RPMI7951 (cell line): ENCODE measurements at regions not wholly inside any gene's neighbourhood (a gene's known extent, or its start where the extent isn't known, plus 50 kb on each side); places are given as distances from the start of the nearest gene placed in this dataset.

Experiments used
- DNase-seq: peaks from one replicate; pipeline ENCODE4 v3.0.0-alpha.2; 2012; ENCODE audit warnings: low read depth

DNA sequence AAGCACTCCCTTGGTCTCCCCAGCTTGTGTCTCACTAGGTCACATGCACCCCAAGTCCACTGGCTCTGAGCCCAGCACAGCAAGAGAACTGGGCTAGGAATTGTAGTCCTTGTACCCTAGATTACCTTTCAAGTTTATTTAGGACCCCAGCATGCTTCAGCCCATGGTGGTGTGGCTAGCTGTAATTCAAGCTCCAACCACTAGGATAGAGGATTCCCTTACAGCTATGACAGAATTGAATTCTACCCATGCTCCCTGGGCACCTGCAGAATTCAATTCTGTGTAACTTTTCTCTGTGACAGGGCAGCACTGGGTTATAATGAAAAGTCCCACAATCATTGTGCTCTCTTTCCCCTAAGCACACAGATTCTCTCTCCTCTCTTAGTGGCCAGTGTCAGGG, 253.8 kb upstream of the DMD start:
- no peak for DNase-seq

DNA sequence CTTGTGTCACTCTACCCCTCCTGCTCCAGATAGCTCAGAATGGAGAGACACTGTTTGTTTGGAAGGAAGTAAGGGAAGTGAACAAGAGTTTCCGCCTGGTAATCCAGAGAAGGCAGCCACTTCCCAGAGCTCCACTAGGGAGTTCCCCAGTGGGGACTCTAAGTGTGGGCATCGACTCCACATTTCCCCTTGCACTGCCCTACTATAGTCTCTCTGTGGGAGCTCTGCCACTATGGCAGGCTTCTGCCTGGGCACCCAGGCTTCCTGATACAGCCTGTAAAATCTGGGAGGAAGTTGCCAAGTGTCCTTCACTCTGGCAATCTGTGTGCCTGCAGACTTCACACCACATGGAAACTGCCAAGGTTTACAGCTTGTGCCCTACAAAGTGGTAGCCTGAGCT, 245.8 kb upstream of the DMD start:
- DNase-seq = no peak

DNA sequence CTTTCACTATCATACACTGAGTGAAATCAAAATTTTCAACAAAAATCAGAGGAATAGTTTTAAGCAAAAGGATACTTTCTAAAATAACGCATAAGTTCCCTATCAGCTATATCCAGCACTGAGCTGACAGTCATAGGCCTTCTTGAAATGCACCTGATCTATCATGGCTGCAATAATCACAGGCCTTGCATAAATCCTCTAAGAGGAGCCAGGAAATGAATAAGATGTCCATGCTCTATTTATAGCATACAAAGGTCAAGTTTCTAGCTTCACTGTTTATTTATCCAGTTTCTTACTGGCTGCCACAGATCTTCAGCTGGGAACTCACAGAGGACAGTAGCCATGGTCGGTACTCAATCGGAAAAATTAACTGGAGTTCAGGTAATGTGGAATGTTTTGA, 235.9 kb upstream of the DMD start:
- DNase-seq = no peak

DNA sequence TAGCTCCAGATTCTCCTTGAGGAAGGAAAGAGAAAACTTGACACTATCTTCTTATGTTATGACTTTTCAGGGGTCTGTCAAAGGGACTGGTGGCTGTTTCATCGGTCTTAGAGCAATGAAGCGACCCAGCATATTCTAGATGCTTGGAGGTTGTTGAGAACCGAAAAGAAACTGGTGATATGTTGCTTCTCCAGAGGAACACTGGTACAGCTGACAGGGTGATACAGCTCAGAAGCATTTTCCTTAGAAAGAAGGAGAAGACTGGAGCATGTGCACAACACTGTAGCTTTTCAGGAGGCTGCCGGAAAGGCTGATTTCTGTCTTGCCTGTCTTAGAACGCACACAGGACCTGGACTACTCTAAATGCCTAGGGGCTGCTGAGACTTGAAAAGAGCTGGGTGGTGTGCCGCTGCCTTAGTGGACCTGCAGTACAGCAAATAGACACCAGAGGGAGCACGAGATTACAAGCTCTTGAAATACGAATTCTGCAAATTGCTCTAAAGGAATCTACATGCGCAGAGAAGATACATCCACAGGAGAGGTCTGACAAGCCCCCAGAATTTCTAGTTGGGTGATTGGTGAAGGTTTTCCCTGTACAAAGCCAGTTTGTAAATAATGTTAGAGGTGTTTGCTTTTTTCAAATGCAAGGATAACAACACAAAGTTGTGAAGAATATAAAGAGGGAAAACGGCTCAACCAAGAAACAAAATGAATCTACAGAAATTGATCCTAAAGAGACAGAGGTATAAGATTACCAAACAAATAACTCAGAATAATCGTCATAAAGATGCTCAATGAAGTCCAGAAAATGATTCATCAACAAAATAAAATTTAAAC, 223.1 kb upstream of the DMD start:
- peak; percentile 13 for DNase-seq

DNA sequence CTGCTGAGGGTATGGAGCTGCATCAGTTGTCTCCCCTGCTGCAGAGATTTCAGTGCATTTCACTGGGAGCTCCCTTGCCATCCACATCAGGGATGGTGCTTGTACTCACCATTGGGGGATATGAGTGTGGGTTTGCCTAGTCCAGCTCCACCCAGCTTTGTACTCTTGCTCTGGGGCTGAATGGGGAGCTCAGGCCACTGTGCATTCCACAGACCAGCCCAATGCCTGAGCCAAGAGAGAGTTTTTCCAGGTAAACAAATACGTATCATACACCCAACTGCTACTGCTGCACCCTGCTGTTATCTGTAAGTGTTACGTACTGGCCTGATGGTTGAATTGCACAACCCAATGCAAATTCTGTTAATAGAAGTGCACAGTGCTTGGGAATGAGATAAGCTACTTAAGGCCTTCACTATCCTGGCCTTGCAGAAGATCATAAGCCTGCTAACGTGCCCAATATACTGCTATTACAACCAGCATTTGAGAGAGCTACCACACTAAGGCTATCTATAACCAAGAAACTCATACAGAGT, 205.0 kb upstream of the DMD start:
- no peak for DNase-seq

DNA sequence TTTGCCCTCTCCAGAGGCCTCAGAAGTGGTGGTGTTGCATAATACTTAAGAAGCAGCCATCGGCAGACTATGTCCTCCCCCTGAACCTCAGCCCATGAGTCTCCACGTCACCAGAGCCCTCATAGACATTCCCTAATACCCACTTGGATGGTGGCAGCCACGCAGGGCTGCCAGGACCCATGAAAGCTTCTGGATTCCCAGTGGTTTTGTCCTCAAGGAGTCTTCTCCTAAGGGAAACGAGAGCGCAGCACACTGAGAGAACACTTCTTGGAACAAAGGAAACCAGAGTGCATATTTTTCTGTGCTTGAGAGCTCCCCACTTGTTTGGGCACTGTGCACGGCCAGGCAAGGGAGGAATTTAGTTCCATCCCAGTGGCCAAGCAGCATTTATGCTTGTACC, 204.1 kb upstream of the DMD start:
- no peak for DNase-seq

DNA sequence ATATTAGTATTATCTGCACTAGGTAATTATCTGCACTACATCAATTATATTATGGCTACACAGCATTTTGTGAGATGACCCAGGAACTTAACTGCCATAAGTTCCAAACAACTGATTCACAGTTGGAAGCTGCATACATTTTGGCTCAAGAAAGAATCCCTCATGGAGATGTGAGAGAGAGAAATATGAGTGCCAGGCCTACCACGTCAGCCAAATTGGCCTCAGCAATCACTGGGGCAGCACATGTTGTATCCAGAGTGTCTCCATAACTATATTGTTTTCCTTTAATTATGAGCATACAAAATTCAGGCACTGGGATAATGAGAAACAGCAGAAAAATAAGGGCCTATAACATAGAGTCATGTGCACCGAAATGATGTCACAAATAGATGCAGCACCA, 174.2 kb upstream of the DMD start:
- DNase-seq = no peak

DNA sequence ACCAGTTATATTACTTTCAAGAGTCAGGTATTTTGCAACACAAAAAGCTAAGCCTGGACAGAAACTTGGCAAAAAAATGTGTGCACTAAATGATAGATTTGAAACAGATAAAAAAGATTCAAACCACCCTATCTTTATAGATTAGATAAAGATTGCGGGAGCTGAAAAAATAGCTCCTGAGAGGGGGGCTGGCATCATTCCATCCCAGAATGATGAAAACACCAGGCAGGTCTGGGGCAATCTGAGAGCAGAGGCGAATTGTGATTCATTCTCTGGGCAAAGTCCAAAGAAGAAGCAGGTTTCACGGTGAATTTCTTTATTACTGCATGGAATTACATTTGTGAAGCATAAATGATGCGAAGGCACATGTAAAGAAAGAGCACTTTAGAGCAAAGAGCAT, 168.5 kb upstream of the DMD start:
- DNase-seq = no peak

DNA sequence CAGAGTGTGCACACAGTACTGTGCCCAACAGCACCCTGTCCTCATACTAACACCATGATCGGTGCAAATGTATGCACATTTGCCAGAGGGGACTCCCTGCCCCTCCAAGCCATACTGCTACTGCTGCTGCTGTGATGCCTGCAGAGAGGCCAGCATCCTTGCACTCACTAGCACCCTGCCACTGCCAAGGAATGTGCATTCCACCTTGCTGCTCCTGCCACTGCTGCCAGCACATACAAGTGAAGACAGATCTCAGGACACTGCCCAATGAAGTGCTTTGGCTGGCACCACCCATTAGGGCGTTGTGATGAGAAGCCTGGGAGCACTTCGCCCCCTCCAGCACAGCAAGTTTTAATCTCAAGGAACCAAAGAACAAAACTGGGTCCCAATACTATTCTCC, 146.3 kb upstream of the DMD start:
- DNase-seq = no peak

DNA sequence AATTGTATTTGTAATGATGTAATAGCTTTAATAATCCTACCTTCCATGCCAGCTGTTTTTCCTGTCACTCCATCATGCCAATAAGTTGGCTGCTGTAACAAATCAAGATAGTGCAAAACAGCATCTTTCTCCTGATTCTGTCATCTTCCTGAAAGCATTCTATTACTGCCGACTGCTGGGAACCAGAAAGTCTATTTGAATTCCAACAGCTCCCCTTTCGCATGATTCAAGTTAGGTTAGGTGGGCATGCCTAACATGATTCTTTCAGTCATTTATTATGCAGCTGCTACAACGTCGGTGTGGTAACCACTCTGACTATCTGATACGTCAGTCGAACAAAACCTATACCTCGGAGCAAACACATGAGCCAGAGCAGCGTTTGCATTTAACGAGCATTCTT, 127.9 kb upstream of the DMD start:
- no peak for DNase-seq

DNA sequence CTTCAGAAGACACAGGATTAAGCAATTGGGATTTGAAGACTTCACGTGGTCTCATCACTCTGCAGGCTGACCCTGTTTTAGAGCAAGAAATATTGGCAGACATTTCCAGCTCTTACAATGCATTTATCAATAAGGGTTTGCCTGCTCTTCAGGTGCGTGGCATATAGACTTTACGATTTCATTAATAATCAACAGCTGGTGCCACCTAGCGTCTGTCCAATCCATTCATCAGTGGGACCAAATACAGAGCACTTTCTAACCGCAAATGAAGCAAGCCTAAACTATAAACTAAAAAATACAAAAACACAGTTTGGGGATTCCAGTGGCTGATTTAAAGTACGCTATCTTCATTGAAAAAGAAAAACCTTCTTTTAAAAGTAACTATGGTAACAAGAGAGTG, 125.4 kb upstream of the DMD start:
- DNase-seq = no peak

DNA sequence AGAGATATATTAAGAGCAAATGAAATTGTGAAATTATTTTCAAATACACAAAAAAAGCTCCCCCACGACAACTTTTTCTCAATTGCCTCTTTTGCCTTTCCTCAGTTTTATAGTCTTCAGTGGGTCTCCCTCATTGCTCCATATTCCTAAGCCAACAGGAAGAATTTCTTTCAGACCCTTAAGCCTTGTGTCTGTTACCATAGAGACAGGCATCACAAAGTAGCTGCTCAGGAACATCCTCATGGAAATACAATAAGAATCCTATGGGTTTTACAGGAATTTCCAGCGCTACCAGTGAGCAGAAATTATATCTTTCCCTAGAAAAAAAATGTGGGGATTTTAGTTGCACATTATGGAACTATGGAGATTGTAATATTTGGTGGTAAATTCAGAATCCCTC, 121.9 kb upstream of the DMD start:
- DNase-seq = no peak

DNA sequence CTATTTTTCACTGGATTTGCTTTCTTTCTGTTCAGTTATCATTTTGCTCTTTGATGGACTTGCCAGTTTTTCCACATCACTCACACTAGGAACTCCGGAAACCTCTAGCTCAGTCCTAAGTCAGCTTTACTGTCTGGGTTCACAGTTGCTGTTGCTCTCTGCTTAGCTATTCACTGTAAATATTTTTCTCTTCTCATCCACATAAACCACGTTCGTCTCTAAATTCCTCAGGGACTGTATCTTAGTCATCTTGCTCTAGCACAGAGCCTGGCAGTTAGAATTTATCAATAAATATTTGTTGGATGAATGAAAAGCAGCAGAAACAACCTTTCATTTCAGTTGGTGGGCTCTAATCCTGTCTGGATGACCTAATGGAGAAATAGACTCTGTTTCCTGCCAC, 119.4 kb upstream of the DMD start:
- no peak for DNase-seq

DNA sequence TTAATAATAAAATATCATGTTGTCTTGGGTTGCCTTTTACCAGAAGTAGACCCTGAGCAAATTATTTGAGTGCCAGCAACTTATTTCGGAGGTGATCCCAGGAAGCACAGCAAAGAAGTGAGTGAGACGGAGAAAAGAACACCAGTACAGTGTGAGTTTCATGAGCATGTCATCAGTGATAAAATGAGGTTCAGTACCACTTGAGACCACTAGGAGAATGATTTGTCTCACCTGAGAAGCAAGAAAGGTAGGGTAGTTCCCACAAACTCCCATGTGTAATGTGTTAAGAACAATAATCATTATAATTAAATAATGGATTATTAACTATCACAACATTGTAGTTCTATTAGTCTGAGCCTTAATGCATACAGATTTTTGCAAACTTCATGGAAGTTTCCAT, 112.8 kb upstream of the DMD start:
- no peak for DNase-seq

DNA sequence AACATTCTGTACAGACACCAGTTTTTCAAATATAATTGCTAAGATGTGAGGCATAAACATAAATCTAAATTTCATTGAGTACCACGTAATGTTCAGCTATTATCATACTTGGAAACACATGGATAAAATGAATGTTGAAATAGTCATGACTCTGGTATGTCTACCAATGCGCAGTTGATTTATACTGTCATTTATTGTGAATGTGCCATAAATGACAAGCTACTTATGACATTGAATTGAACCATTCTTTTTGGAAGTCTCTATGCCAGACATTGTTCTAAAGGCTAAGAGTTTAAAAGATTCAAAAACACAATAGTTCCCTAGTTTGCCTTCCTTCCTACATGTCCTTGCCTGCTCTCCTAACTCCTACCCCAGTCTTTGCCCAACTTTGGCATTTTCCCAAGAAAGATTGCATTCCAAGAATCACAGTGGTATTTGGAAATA, 96.6 kb upstream of the DMD start:
- peak; percentile 0 for DNase-seq

DNA sequence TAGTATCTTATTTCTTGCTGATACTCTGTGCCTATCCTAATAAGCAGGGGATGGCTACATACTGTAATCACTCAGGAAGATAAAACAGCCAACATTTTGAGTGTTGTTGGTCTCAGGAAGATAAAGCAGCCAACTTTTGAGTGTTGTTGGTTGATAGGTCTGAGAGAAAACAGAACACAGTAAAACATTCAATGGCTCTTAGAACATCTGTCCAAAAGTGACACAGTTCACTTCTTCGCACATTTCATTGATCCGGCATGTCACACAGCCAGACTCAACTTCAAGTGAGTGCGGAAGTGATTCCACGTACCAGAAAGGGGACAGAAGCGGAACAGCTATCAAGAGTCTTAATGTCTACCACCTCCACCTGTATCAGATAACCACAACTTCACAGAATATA, 87.3 kb upstream of the DMD start:
- no peak for DNase-seq

DNA sequence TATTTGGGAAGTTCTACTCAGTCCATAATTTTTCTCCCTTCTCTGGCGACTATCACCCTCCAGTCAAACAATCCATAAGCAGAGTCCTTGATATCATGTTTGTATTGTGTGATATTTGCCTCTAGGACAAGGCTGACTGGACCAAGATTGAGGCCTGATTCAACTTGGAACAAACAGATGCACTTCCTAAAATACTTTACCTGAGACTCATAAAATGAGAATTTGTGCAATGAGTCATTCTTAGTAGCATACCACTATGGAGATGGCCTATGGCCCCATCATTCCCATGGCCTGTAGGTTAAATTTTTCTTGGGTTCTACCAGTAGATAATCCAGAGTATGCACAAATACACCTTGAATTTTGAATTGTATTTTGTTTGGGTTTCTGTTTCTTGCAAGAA, 74.2 kb upstream of the DMD start:
- DNase-seq = no peak

DNA sequence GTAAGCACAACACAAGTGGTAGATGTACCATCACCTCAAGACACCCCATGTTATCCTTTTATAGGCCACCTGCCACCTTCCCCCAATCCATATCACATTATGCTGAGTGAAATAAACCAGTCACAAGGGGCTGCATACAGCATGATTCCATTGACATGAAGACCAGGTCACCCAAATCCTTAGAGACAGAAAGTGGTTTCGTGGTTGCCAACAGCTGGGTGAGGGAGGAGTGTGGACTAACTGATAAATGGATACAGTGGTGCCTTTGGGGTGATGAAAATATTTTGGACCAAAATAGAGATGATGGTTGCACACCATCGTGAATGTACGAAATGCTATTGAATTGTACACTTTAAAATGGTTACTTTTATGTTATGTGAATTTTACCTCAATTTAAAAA, 65.7 kb upstream of the DMD start:
- DNase-seq = no peak

DNA sequence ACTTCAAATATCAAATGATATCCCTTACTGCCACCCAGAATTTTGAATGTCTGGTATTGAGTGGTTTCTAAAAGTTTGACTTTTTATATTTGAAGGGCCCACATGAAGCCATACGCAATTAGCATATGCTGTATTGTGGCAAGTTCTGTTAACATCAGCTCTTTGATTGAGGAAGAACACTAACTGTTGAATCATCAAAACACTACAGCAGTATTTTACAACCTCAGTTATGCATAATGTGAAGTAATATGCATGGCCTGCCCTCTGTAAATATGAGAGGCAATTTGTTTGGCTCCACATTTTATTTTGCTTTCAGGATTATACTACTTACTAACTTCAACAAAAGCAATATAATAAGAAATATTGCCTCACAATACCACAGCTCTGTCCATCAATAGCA, 62.2 kb upstream of the DMD start:
- no peak for DNase-seq

DNA sequence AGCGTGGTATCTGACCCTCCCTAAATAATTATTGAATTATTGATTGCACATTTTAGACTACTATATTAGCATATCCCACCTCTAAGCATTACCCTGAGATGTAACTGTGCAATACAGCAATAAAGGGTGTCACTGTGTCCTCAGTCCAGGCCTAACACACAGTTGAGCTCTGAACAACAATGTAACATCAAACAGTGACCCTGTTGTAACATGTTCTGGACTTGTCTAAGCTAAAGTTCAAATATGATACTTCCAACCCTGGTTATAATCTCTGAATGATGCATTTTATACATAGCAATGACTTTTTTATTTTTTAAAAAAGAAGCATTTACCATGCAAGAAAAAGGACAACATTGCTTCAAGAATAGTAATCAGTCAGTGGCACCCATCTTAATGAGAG, 61.6 kb upstream of the DMD start:
- no peak for DNase-seq
